ENCODE measurements at regions not wholly inside any gene's neighbourhood (a gene's known extent, or its start where the extent isn't known, plus 50 kb on each side); places are given as distances from the start of the nearest gene placed in this dataset.
A peak's percentile ranks its signal among the peaks of the same experiment; 100 is the strongest.
"Not testable (repeated sequence)": the region's sequence is repeated elsewhere in the genome, so short reads cannot be mapped to it uniquely, and the experiment has no call there.

- not testable (repeated sequence) for H3K9ac ChIP-seq (ENCODE audit: low read length); H2BK120ac ChIP-seq (ENCODE audit: insufficient read depth, low read length, poor library complexity); H2AFZ ChIP-seq (ENCODE audit: insufficient read depth, low read length, poor library complexity); H4K8ac ChIP-seq (ENCODE audit: low read depth, low read length); H3K14ac ChIP-seq (ENCODE audit: low read length); H4K12ac ChIP-seq (ENCODE audit: low read depth, low read length); H3K9me3 ChIP-seq (ENCODE audit: insufficient read depth, low read depth, low read length); H3K79me1 ChIP-seq (ENCODE audit: low read length); H3K18ac ChIP-seq (ENCODE audit: low read length); H3K4me1 ChIP-seq (ENCODE audit: control insufficient read depth in 1 of 2, insufficient read depth in 2 of 2, low read length in 2 of 2); H3K23ac ChIP-seq (ENCODE audit: low read length); H3K27ac ChIP-seq (ENCODE audit: low read depth, low read length); H3K4me3 ChIP-seq (ENCODE audit: low read depth, low read length); H3K36me3 ChIP-seq (ENCODE audit: control insufficient read depth in 1 of 2, insufficient read depth in 2 of 2, low read length in 2 of 2); H3K4ac ChIP-seq (ENCODE audit: low read depth, low read length); H2BK5ac ChIP-seq (ENCODE audit: low read depth, low read length, poor library complexity); H4K91ac ChIP-seq (ENCODE audit: low read depth, low read length); H3K79me2 ChIP-seq (ENCODE audit: control insufficient read depth, insufficient read depth, low read length, poor library complexity); H2AK5ac ChIP-seq (ENCODE audit: low read length); H2BK12ac ChIP-seq (ENCODE audit: low read length); H3K27me3 ChIP-seq (ENCODE audit: insufficient read depth, low read length); H3K4me2 ChIP-seq (ENCODE audit: low read length)
- peak in 1 of 2 donors; percentile 7 for DNase-seq
- no CpG with 5 or more reads among the region's 10 CpGs for WGBS (ENCODE audit: extremely low coverage, insufficient coverage, insufficient read length)
Observed at GRCh38 chr2:111464367-111464766, 343.7 kb downstream of the BCL2L11 start.

GRCh38 chr2:111465521-111465920 lies 344.8 kb downstream of the BCL2L11 start:
- not testable (repeated sequence) for H3K4me1 ChIP-seq (ENCODE audit: control insufficient read depth in 1 of 2, insufficient read depth in 2 of 2, low read length in 2 of 2); H2BK12ac ChIP-seq (ENCODE audit: low read length); H2BK120ac ChIP-seq (ENCODE audit: insufficient read depth, low read length, poor library complexity); H4K12ac ChIP-seq (ENCODE audit: low read depth, low read length); H3K79me2 ChIP-seq (ENCODE audit: control insufficient read depth, insufficient read depth, low read length, poor library complexity); H3K9me3 ChIP-seq (ENCODE audit: insufficient read depth, low read depth, low read length); H3K4ac ChIP-seq (ENCODE audit: low read depth, low read length); H3K4me3 ChIP-seq (ENCODE audit: low read depth, low read length); H3K27me3 ChIP-seq (ENCODE audit: insufficient read depth, low read length); H4K91ac ChIP-seq (ENCODE audit: low read depth, low read length); H3K27ac ChIP-seq (ENCODE audit: low read depth, low read length); H3K23ac ChIP-seq (ENCODE audit: low read length); H3K4me2 ChIP-seq (ENCODE audit: low read length); H2AFZ ChIP-seq (ENCODE audit: insufficient read depth, low read length, poor library complexity); H2AK5ac ChIP-seq (ENCODE audit: low read length); DNase-seq; H4K8ac ChIP-seq (ENCODE audit: low read depth, low read length); H3K9ac ChIP-seq (ENCODE audit: low read length); H3K79me1 ChIP-seq (ENCODE audit: low read length); H2BK5ac ChIP-seq (ENCODE audit: low read depth, low read length, poor library complexity); H3K14ac ChIP-seq (ENCODE audit: low read length); H3K18ac ChIP-seq (ENCODE audit: low read length); H3K36me3 ChIP-seq (ENCODE audit: control insufficient read depth in 1 of 2, insufficient read depth in 2 of 2, low read length in 2 of 2)
- no CpG with 5 or more reads among the region's 3 CpGs for WGBS (ENCODE audit: extremely low coverage, insufficient coverage, insufficient read length)

- not testable (repeated sequence) for H3K27me3 ChIP-seq (ENCODE audit: insufficient read depth, low read length); H3K9me3 ChIP-seq (ENCODE audit: insufficient read depth, low read depth, low read length); H3K9ac ChIP-seq (ENCODE audit: low read length); H2BK5ac ChIP-seq (ENCODE audit: low read depth, low read length, poor library complexity); H2AK5ac ChIP-seq (ENCODE audit: low read length); H4K91ac ChIP-seq (ENCODE audit: low read depth, low read length); H4K12ac ChIP-seq (ENCODE audit: low read depth, low read length); H2BK12ac ChIP-seq (ENCODE audit: low read length); H3K23ac ChIP-seq (ENCODE audit: low read length); H3K18ac ChIP-seq (ENCODE audit: low read length); H3K79me1 ChIP-seq (ENCODE audit: low read length); H3K4me2 ChIP-seq (ENCODE audit: low read length); H3K36me3 ChIP-seq (ENCODE audit: control insufficient read depth in 1 of 2, insufficient read depth in 2 of 2, low read length in 2 of 2); H3K4me3 ChIP-seq (ENCODE audit: low read depth, low read length); H2AFZ ChIP-seq (ENCODE audit: insufficient read depth, low read length, poor library complexity); H4K8ac ChIP-seq (ENCODE audit: low read depth, low read length); H3K27ac ChIP-seq (ENCODE audit: low read depth, low read length); H3K79me2 ChIP-seq (ENCODE audit: control insufficient read depth, insufficient read depth, low read length, poor library complexity); H3K4me1 ChIP-seq (ENCODE audit: control insufficient read depth in 1 of 2, insufficient read depth in 2 of 2, low read length in 2 of 2); H2BK120ac ChIP-seq (ENCODE audit: insufficient read depth, low read length, poor library complexity); H3K4ac ChIP-seq (ENCODE audit: low read depth, low read length); H3K14ac ChIP-seq (ENCODE audit: low read length)
- no CpG with 5 or more reads among the region's 4 CpGs for WGBS (ENCODE audit: extremely low coverage, insufficient coverage, insufficient read length)
- DNase-seq: peak in 1 of 2 donors; percentile 5
Observed at GRCh38 chr2:111466744-111467143, 346.0 kb downstream of the BCL2L11 start.

GRCh38 chr2:111470924-111471323 lies 350.2 kb downstream of the BCL2L11 start:
- not testable (repeated sequence) for H3K79me1 ChIP-seq (ENCODE audit: low read length); H3K79me2 ChIP-seq (ENCODE audit: control insufficient read depth, insufficient read depth, low read length, poor library complexity); DNase-seq; H3K23ac ChIP-seq (ENCODE audit: low read length); H2BK120ac ChIP-seq (ENCODE audit: insufficient read depth, low read length, poor library complexity); H4K12ac ChIP-seq (ENCODE audit: low read depth, low read length); H3K27ac ChIP-seq (ENCODE audit: low read depth, low read length); H3K9me3 ChIP-seq (ENCODE audit: insufficient read depth, low read depth, low read length); H2AFZ ChIP-seq (ENCODE audit: insufficient read depth, low read length, poor library complexity); H3K4me3 ChIP-seq (ENCODE audit: low read depth, low read length); H3K18ac ChIP-seq (ENCODE audit: low read length); H2BK5ac ChIP-seq (ENCODE audit: low read depth, low read length, poor library complexity); H2BK12ac ChIP-seq (ENCODE audit: low read length); H3K36me3 ChIP-seq (ENCODE audit: control insufficient read depth in 1 of 2, insufficient read depth in 2 of 2, low read length in 2 of 2); H2AK5ac ChIP-seq (ENCODE audit: low read length); H4K8ac ChIP-seq (ENCODE audit: low read depth, low read length); H3K4me2 ChIP-seq (ENCODE audit: low read length); H3K14ac ChIP-seq (ENCODE audit: low read length); H4K91ac ChIP-seq (ENCODE audit: low read depth, low read length); H3K27me3 ChIP-seq (ENCODE audit: insufficient read depth, low read length); H3K4ac ChIP-seq (ENCODE audit: low read depth, low read length); H3K4me1 ChIP-seq (ENCODE audit: control insufficient read depth in 1 of 2, insufficient read depth in 2 of 2, low read length in 2 of 2); H3K9ac ChIP-seq (ENCODE audit: low read length)
- no CpG with 5 or more reads among the region's 2 CpGs for WGBS (ENCODE audit: extremely low coverage, insufficient coverage, insufficient read length)
